ENCODE measurements at regions not wholly inside any gene's neighbourhood (a gene's known extent, or its start where the extent isn't known, plus 50 kb on each side); places are given as distances from the start of the nearest gene placed in this dataset.
A peak's percentile ranks its signal among the peaks of the same experiment; 100 is the strongest.
"Not testable (repeated sequence)": the region's sequence is repeated elsewhere in the genome, so short reads cannot be mapped to it uniquely, and the experiment has no call there.

DNA sequence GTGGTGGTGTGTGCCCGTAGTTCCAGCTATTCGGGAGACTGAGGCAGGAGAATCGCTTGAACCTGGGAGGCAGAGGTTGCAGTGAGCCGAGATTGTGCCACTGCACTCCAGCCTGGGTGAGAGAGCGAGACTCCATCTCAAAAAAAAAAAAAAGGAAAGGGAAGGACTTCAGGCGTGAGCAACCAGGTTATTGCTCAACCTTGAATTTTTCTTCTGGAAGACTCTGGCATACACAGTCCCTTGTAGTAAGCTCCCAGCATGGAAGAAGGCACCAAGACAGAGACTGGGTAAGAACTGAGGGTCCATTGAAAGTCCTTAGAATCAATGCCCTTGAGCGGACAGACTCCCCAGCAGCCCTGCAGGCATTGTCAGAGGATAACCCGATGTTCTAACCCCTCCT is 75.0 kb downstream of the C9orf50 start:
- not testable (repeated sequence) for DNase-seq (ENCODE audit: low read depth in 2 of 2)

DNA sequence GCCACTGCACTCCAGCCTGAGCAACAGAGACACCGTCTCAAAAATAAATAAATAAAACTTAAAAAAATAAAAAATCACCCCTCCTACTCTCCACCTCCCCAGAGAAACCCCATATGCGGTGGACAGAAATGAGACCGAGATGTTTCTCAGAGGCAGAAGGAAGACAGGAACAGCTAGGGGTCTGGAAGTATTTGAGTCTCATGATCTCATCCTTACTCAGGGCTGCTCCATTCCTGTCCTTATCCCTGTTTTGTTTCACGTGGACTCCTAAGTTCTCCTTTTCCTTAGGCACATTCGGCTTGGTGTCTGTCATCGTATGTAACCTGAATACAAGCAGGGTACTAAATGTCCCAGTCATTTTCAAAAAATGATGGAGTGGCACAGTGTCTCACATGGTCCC is 76.1 kb downstream of the C9orf50 start:
- no peak for DNase-seq (ENCODE audit: low read depth in 2 of 2)

DNA sequence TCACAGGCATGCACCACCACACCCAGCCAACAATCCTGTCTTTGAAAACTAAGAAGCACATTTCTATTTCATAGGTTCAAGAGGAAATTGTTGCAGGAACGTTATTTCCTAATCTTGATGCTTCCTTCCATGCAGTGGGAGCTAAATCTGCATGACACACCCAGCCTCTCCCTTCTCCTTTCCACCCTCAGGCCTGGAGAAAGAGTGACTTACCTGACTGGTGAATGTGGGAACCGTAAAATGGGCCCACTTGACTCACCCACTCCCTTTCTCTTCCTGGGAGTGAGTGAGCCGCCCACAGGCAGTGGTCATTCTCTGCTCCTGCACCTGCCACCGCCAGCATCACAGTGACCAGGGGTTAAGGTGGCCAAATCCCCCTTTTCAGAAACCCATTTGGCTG is 78.2 kb downstream of the C9orf50 start:
- DNase-seq (ENCODE audit: low read depth in 2 of 2): no peak

DNA sequence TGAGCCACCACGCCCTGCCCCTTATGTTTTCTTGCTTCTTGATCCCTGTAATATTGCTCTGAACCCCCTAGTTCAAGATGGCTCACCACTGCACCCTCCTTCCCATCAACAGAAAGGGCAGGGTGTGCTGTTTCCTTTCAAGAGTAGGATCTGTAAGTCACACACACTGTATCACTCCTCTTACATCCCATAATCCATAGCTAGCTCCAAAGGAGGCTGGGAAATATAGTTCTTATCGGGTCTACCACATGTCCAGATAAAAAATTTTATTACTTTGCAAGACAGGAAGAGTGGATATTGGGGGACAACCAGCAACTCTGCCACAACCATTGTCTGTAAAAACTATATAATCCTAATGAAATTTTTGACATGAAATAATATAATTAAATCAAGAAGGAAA is 79.6 kb downstream of the C9orf50 start:
- no peak for DNase-seq (ENCODE audit: low read depth in 2 of 2)

DNA sequence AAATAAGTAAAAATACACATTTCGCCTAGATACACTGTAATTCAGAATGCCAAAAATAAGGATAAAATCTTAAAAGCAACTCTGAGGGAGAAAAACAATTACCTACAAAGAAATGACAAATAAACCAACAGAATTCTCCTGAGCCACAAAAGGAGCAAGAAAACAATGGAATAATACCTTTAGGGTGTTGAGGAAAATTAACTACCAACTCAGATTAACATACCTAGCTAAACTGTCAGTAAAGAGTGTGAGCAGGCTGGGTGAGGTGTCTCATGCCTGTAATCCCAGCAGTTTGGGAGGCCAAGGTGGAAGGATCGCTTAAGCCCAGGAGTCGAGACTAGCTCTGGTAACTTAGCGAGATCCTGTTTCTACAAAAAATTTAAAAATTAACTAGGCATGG is 81.5 kb downstream of the C9orf50 start:
- no peak for DNase-seq (ENCODE audit: low read depth in 2 of 2)

DNA sequence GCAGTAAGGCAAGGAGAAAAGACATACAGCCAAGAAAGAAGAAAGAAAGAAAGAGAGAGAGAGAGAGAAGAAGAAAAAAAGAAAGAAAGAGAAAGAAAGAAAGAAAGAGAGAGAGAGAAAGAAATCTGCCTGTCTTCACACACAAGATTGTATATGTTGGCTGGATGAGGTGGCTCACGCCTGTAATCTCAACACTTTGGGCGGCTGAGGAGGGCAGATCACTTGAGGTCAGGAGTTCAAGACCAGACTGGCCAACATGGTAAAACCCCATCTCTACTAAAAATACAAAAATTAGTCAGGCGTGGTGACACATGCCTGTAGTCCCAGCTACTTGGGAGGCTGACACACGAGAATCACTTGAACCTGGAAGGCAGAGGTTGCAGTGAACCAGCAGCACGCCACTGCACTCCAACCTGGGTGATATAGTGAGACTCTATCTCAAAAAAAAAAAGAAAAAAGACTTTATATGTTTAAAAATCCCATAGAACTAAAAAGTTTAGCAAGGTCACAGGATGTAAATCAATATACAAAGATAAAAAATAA is 89.0 kb downstream of the C9orf50 start:
- DNase-seq (ENCODE audit: low read depth in 2 of 2): not testable (repeated sequence)

DNA sequence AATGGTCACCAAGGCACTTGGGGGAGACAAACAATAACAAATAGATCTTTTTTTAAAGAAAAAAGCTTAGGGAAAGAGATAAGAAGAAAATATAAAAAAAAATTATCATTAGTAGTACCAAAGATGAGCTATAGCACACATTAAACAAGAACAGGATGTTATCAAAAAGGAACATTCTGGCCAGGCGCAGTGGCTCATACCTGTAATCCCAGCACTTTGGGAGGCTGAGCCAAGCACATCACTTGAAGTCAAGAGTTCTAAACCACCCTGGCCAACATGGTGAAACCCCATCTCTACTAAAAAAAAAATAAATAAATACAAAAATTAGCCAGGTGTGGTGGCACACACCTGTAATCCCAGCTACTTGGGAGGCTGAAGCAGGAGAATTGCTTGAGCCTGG is 92.9 kb downstream of the C9orf50 start:
- DNase-seq (ENCODE audit: low read depth in 2 of 2): not testable (repeated sequence)

DNA sequence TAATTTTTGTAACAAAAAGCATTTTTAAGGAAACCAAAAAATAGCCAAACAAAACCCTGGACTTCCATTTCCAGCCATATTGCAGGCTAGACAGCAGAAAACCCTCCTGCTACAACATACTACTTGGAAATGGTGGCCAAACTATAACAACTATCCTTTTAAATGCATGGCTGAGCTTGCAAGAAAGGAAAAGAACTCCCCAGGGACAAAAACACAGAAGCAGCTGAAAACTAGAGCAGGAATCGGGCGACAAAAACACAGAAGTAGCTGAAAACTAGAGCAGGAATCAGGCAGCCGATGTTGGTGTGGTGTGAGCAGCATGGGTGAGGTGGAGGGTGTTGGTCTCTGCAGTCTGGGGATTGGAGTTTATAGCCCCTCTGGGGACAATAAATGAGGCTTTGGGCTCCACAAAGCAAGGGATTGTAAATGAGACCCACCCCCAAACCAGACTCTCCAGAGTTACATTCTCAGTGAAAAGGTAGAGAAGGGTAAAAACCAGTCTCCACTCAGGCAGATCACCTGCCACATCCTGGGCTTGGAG is 95.2 kb downstream of the C9orf50 start:
- no peak for DNase-seq (ENCODE audit: low read depth in 2 of 2)

DNA sequence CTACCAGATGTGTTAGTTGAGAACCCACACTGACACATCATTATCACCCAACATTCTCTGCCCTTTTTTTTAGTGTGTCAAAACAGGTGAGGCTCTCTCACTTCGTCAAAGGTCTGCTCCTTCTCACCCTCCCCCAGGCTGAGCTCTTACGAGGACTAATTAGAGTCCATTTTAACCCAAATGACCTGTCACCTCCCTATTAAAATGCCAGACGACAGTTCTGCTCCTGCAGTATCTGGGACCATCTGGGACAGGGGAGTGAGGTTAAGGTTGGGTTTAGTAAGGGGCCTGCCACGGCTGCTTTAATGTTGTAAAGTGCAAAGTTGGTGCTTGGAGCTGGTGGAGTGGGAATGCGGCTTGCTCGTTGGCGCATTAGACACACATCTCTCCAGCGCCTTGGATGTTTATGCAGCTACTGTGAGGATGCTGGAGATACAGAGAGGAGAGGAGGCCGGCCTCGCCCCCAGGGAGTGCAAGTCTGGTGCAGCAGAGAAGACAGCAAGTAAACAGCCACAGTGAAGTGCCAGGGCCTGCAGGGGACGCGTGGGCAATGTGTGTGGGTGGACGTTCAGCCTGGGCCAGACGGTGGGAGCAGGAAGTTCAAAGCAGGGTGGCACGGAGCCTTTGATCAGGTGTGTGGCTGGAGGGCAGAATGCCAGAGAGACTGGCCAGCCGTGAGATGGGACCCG is 96.2 kb downstream of the C9orf50 start:
- DNase-seq (ENCODE audit: low read depth in 2 of 2): no peak

DNA sequence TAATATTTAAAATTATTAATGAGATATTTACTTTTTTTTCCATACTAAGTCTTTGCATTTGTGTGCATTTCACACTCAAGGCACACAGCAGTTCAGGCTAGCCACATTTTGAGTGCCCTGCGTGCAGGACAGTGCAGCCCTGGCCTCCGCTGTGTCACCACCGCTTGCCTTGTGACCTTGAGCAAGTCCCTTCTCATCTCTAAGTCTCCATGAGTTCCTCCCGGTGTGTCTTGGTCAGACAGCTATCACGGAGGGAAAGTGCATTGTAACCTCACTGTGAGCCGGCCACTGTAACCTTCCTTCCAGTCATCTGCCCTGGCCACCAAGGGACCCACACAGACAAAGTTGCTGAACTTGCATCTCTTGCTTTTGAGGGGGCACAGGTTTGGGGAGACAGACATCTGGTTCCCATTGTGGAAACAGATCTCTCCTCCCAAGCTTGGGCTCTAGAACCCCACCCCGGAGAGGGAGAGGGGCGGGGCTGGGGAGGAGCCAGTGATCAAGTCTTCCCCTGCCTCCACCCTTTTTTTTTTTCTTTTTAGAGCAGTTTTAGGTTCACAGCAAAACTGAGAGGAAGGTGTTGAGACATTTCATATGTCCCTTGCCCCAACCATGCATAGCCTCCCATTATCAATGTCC is 96.8 kb downstream of the C9orf50 start:
- no peak for DNase-seq (ENCODE audit: low read depth in 2 of 2)

DNA sequence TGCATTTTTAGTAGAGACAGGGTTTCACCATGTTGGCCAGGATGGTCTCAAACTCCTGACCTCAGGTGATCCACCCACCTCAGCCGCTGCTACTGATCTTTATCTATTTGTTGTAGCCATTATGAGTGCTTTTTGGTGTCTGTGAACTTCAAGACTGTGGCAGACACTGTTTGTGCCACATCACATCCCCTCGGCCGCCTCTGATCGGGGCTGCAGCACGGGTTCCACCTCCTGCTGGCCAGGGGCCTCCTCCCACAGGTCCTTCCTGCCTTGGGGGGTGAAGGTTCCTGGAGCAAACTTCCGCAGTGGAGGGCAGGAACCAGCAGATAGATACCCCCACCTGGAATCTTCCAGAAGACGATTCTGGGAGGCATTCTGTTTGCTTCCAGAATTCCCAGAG is 98.5 kb downstream of the C9orf50 start:
- DNase-seq (ENCODE audit: low read depth in 2 of 2): no peak

DNA sequence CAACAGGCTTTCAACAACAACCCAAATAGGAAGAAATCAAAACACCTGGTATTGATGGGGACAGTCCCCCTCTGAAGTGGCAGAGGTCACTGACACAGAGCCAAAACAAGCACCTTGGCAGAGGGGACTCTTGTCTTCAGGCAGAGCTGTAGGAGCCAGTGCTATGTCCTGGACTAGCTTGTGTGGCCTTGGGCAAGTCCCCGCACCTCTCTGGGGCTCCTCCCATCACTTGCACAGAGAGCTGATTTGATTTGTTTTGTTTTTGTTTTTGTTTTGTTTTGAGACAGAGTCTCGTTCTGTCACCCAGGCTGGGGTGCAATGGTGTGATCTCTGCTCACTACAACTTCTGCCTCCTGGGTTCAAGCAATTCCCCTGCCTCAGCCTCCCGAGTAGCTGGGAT is 100.8 kb downstream of the C9orf50 start:
- DNase-seq (ENCODE audit: low read depth in 2 of 2): no peak

DNA sequence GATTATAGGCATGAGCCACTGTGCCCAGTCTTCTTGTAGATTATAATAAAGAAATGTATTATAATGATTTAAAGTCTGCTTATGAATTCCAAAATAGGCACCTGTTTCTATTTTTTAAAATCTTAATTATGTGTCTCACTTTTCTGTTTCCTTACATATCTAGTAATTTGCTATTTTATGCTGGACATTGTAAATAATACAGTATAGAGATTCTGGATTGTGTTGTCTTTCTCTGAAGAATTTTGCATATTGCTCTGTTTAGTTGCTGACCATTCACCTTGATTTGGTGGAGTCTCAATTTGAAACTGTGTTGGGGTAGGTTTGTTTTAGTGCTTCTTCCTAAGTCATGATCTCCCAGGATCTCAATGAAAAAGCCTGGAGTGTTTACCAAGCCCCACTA is 102.8 kb downstream of the C9orf50 start:
- no peak for DNase-seq (ENCODE audit: low read depth in 2 of 2)

DNA sequence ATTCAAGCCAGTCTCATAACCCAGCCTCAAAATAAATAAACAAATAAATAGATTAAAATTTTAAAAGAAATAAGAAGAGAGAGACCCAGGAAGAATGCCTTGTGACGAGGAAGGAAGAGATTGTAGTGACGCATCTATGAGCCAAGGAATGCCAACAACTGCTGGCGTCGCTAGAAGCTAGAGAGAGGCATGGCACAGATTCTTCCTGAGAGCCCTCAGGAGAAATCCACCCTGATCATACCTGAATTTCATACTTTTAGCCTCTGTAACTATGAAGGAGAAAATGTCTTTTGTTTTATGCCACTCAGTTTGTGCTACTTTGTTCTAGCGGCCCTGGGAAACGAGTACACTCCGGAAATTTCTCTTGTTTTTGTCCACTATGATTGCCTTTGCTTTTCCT is 103.9 kb downstream of the C9orf50 start:
- DNase-seq (ENCODE audit: low read depth in 2 of 2): no peak

DNA sequence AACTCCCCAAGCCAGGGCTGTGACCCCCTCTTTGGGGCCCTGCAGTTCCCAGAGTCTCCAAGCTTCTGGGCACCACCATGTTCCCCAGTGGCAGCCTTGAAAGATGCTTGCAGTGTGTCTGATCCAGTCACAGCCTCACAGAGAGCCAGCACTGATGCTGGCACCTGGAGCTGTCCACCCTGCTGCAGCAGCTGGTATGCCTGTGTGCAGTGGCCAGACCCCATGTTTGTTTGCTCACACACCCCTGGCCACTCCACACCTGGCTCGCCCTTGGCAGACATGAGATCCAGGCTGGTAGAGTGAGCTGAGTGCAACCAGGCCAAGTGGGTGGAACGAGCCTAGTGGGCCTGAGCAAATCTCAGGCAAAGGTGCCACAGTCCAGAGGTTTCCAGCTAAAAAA is 106.0 kb downstream of the C9orf50 start:
- DNase-seq (ENCODE audit: low read depth in 2 of 2): no peak

DNA sequence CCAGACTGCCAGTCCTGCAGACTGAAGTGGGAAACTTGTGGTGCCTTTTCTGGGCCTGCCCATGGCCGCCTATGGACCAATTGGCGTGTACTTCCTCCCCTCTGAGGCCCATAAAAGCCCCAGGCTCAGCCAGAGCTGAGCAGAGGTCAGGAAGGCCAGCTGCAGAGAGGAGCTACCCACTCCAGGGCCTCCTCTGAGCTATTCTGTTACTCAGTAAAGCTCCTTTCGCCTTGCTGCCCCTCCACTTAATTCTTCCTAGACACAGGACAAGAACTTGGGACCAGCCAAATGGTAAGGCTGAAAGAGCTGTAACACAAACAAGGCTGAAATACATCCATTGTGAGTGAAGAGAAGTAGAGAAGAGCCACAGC is 106.4 kb downstream of the C9orf50 start:
- DNase-seq (ENCODE audit: low read depth in 2 of 2): no peak

DNA sequence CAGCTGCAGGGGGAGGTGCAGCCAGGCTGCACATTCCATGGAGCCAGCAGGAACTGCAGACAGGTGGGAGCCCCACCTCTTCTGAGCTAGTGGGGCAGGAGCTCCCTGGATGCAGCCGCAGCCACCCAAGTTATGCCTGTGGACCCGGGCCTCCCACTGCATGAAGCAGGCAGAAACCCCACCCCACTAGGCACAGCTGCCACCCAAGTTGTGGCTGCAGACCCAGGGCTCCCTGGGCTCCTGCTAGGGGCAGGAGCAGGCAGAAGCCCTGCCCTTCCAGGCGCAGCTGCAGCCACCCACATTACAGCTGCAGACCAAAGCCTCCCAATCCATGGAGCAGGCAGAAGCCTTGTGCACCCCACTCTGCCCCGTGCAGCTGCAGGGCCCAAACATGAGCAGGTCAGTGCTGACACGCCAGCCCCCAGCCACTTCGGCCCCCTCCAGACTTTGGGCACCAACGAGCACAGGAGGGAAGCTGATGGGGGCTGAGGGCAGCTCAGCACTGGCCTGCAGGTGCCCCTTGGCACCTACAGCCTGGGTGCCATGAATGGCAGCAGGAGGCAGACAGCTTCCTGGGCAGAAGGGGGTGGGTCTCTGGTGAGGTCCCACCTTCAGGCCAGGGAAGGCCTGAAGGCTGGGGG is 106.9 kb downstream of the C9orf50 start:
- no peak for DNase-seq (ENCODE audit: low read depth in 2 of 2)

DNA sequence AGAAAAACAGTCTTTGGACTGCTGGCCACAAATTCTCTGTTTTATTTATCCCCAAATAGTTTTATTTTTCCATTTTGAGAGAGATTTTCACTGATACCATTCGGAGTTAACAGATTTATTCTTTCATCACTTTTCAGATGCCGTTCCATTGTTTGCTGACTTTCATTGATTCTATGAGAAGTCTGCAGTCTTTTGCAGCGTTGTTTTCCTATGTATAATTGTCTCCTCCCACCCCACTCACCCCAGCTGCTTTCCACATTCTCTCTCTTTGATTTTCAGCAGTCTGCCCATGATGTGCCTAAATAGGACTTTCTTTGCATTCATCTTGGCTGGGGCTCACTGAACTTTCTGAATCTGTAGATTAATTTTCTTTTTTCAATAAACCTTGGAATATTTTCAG is 107.6 kb downstream of the C9orf50 start:
- DNase-seq (ENCODE audit: low read depth in 2 of 2): no peak

DNA sequence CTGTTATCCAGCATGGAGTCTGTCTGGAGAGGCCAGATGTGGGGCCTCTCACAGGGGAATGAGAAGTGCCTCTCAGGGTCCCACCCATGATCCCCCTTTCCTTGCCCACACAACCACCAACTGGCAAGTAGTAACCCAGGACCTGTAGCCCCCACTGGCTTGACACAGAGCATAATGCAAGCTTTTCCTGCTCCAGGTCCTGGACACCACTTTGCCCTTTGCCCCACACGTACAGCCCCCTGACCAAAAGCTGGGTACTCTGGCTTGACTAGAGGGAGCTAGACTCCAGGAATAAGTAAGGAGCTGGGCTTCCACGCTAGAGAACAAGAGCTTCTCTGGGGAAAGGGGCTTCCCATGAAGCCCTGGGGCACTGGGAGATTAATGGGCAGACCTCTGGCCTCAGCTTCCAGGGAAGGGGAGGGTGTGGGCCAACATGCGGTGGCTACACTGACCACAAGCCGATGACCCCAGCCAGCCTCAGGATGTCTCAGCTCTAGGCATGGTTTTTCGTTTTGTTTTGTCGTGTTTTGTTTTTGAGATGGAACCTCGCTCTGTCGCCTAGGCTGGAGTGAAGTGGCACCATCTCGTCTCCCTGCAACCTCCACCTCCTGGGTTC is 109.5 kb downstream of the C9orf50 start:
- DNase-seq (ENCODE audit: low read depth in 2 of 2): no peak

DNA sequence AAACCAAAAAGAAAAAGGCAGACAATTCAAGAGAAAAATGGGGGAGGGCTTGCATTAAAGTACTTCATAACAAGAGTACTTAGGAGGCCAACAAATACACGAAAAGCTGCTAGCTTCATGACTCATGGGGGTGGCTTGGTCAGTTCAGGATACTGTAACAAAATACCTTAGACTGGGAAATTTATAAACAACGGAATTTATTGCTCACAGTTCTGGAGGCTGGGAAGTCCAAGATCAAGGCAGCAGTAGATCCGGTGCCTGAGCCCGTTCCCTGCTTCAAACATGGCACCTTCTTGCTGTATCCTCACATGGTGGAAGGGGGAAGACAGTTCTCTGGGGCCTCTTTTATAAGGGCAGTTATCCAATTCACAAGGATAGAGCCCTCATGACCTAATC is 111.4 kb downstream of the C9orf50 start:
- DNase-seq (ENCODE audit: low read depth in 2 of 2): peak in 1 of 2 donors; percentile 76

DNA sequence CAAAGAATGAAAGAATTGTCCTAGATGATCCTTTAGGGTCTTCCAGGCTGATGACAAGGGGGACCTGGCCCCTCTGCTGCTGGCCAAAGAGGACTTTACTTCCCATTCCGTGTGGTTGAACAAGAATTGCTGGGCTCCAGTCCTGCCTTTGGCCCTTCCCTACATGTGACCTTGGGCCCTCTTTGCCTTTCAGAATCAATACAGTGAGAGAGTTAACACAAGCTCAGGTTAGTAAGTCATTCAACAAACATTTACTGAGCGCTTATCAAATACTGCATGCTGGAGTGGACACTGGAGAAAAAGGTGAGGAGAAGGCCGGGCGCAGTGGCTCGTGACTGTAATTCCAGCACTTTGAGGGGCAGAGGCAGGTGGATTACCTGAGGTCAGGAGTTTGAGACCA is 113.1 kb downstream of the C9orf50 start:
- DNase-seq (ENCODE audit: low read depth in 2 of 2): no peak

DNA sequence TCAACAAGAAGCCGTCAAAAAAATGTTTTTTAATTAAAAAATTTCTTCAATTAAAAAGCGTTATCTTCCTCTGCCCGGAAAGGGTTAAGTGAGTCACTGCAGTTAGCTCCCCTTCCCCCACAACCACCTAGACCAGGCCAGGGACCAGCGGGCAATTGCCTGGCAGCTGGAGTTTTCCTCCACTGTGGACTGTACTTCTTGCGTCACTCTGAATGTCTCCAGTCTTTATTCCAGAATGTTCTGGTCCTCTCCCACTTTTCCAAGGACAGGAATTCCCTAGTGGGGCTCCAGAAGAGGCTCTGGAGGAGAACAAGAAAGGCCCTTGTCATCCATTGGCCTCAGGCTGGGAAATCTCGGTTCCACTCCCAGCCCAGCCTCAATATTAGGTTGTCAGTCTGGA is 114.0 kb downstream of the C9orf50 start:
- DNase-seq (ENCODE audit: low read depth in 2 of 2): peak in 1 of 2 donors; percentile 35

Data from lung microvascular endothelial cell (primary cell).